ENCODE measurements at regions not wholly inside any gene's neighbourhood (a gene's known extent, or its start where the extent isn't known, plus 50 kb on each side); places are given as distances from the start of the nearest gene placed in this dataset.

DNA sequence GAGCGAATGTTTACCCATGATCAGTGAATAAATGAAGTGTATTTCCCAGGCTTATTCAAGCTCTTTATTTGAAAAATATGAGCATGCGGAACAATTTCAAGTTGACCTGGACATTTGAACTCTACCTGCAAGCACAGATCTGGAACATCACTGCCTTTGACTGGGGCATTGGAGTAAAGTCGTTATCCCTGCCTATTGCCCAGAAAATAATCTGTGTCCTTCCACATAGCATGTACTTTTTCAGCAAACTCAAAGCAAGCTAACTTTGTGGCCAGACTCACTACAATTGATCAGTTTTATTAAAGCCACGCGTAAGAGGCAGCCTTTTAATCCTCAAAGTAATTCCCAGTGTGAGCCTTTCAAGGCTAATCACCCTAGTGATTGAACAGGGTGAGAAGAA, 73.4 kb upstream of the PAK5 start:
- TF ChIP-seq POLR2AphosphoS5 (IDR thresholded peaks at IDR 0.05; ENCODE audit: borderline replicate concordance, low read depth, low read length): no peak
- no peak for TF ChIP-seq EZH2 (IDR thresholded peaks at IDR 0.05)
- TF ChIP-seq FOXP2 (optimal IDR thresholded peaks at IDR 0.05; ENCODE audit: control extremely low read depth, extremely low read length, insufficient read depth): no peak
